A549 (cell line): ENCODE measurements at regions not wholly inside any gene's neighbourhood (a gene's known extent, or its start where the extent isn't known, plus 50 kb on each side); places are given as distances from the start of the nearest gene placed in this dataset.

Experiments
- CHD2 ChIP-seq: fragments of 150-350 bp; IDR thresholded peaks from 2 replicates; pipeline ENCODE4 v1.6.1; 2014; ENCODE audit warnings: low read length; ENCODE audit not compliant: partially characterized antibody
- EHMT2 ChIP-seq: fragments of 200-600 bp; sonication (generic); IDR thresholded peaks from 2 replicates; pipeline ENCODE4 v1.6.1; 2016; ENCODE audit warnings: antibody characterized with exemption, low read depth, mild to moderate bottlenecking, moderate library complexity
- EP300 ChIP-seq, 2 experiments: fragments of >200 bp; sonication (Bioruptor Twin); formaldehyde crosslinking; IDR thresholded peaks; 2 replicates in 1 of 2; 3 replicates in 1 of 2; pipeline ENCODE4 v1.6.1; 2016 to 2017
- HEYL ChIP-seq: fragments of 250-450 bp; sonication (Bioruptor Pico); IDR thresholded peaks from 2 replicates; pipeline ENCODE4 v1.8.0; 2021; ENCODE audit warnings: mild to moderate bottlenecking, moderate library complexity
- MAZ ChIP-seq: fragments of 150-350 bp; IDR thresholded peaks from 2 replicates; pipeline ENCODE4 v1.6.1; 2014; ENCODE audit warnings: antibody characterized with exemption, low read depth, low read length, borderline replicate concordance
- PHF8 ChIP-seq: fragments of 200-600 bp; sonication (generic); IDR thresholded peaks from 2 replicates; pipeline ENCODE4 v1.6.1; 2016; ENCODE audit warnings: low read depth, mild to moderate bottlenecking, antibody characterized with exemption, moderate library complexity, borderline replicate concordance
- POLR2A ChIP-seq: IDR thresholded peaks from 2 replicates; pipeline ENCODE4 v1.6.1; 2012; ENCODE audit warnings: mild to moderate bottlenecking, low read length
- RAD21 ChIP-seq, 2 experiments: fragments of >200 bp in 1 of 2; sonication (Bioruptor Twin) in 1 of 2; formaldehyde crosslinking in 1 of 2; IDR thresholded peaks in 1 of 2; conservative IDR thresholded peaks in 1 of 2; 2 replicates in 1 of 2; 3 replicates in 1 of 2; pipeline ENCODE4 v1.6.1; 2012 to 2018; ENCODE audit warnings: inconsistent platforms in 1 of 2
- SMC3 ChIP-seq: fragments of >200 bp; sonication (Bioruptor Twin); formaldehyde crosslinking; IDR thresholded peaks from 3 replicates; pipeline ENCODE4 v1.6.1; 2018; ENCODE audit warnings: inconsistent platforms
- ZFP36 ChIP-seq: fragments of 450-650 bp; IDR thresholded peaks from 2 replicates; pipeline ENCODE4 v1.6.1; 2014; ENCODE audit warnings: borderline replicate concordance; ENCODE audit not compliant: partially characterized antibody
- TF ChIP-seq, protein P1 (sequence below): fragments of 200-600 bp; sonication (generic); IDR thresholded peaks from 2 replicates; pipeline ENCODE4 v1.6.1; 2016; ENCODE audit warnings: antibody characterized with exemption, mild to moderate bottlenecking, moderate library complexity
- TF ChIP-seq, protein P2 (sequence below): IDR thresholded peaks from 2 replicates; pipeline ENCODE4 v1.6.1; 2012
- TF ChIP-seq, protein P3 (sequence below): fragments of >200 bp; sonication (Bioruptor Twin); formaldehyde crosslinking; IDR thresholded peaks from 3 replicates; pipeline ENCODE4 v1.5.1; 2016
- TF ChIP-seq, protein P4 (sequence below): IDR thresholded peaks from 2 replicates; pipeline ENCODE4 v1.6.1; 2012

DNA sequence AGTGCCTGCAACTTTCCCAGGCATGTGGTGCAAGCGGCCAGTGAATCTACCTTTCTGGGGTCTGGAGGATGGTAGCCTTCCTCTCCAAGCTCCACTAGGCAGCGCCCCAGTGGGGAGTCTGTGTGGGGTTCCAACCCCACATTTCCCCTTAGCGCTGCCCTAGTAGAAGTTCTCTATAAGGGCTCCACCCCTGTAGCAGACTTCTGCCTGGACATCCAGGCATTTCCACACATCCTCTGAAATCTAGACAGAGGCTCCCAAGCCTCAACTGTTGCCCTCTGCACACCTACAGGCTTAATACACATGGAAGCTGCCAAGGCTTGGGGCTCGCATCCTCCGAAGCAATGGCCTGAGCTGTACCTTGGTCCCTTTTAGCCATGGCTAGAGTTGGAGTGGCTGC, 321.6 kb downstream of the TFAP2A start:
- TF ChIP-seq MAZ (no peak), EP300 (IDR thresholded peaks at IDR 0.05) (no peak), SMC3 (no peak), POLR2A (no peak), HEYL (CRISPR knock-in tag) (no peak), CHD2 (no peak), ZFP36 (no peak), EHMT2 (no peak), RAD21 (conservative IDR thresholded peaks at IDR 0.05 in 1 of 2, IDR thresholded peaks at IDR 0.05 in 1 of 2) (no peak), PHF8 (no peak)
- TF ChIP-seq, protein P1, sequence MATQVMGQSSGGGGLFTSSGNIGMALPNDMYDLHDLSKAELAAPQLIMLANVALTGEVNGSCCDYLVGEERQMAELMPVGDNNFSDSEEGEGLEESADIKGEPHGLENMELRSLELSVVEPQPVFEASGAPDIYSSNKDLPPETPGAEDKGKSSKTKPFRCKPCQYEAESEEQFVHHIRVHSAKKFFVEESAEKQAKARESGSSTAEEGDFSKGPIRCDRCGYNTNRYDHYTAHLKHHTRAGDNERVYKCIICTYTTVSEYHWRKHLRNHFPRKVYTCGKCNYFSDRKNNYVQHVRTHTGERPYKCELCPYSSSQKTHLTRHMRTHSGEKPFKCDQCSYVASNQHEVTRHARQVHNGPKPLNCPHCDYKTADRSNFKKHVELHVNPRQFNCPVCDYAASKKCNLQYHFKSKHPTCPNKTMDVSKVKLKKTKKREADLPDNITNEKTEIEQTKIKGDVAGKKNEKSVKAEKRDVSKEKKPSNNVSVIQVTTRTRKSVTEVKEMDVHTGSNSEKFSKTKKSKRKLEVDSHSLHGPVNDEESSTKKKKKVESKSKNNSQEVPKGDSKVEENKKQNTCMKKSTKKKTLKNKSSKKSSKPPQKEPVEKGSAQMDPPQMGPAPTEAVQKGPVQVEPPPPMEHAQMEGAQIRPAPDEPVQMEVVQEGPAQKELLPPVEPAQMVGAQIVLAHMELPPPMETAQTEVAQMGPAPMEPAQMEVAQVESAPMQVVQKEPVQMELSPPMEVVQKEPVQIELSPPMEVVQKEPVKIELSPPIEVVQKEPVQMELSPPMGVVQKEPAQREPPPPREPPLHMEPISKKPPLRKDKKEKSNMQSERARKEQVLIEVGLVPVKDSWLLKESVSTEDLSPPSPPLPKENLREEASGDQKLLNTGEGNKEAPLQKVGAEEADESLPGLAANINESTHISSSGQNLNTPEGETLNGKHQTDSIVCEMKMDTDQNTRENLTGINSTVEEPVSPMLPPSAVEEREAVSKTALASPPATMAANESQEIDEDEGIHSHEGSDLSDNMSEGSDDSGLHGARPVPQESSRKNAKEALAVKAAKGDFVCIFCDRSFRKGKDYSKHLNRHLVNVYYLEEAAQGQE: no peak
- TF ChIP-seq, protein P2, sequence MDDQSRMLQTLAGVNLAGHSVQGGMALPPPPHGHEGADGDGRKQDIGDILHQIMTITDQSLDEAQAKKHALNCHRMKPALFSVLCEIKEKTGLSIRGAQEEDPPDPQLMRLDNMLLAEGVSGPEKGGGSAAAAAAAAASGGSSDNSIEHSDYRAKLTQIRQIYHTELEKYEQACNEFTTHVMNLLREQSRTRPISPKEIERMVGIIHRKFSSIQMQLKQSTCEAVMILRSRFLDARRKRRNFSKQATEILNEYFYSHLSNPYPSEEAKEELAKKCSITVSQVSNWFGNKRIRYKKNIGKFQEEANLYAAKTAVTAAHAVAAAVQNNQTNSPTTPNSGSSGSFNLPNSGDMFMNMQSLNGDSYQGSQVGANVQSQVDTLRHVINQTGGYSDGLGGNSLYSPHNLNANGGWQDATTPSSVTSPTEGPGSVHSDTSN: no peak
- TF ChIP-seq, protein P3, sequence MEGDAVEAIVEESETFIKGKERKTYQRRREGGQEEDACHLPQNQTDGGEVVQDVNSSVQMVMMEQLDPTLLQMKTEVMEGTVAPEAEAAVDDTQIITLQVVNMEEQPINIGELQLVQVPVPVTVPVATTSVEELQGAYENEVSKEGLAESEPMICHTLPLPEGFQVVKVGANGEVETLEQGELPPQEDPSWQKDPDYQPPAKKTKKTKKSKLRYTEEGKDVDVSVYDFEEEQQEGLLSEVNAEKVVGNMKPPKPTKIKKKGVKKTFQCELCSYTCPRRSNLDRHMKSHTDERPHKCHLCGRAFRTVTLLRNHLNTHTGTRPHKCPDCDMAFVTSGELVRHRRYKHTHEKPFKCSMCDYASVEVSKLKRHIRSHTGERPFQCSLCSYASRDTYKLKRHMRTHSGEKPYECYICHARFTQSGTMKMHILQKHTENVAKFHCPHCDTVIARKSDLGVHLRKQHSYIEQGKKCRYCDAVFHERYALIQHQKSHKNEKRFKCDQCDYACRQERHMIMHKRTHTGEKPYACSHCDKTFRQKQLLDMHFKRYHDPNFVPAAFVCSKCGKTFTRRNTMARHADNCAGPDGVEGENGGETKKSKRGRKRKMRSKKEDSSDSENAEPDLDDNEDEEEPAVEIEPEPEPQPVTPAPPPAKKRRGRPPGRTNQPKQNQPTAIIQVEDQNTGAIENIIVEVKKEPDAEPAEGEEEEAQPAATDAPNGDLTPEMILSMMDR: no peak
- TF ChIP-seq, protein P4, sequence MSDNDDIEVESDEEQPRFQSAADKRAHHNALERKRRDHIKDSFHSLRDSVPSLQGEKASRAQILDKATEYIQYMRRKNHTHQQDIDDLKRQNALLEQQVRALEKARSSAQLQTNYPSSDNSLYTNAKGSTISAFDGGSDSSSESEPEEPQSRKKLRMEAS: no peak
